ENCODE measurements at regions not wholly inside any gene's neighbourhood (a gene's known extent, or its start where the extent isn't known, plus 50 kb on each side); places are given as distances from the start of the nearest gene placed in this dataset.
"Not testable (repeated sequence)": the region's sequence is repeated elsewhere in the genome, so short reads cannot be mapped to it uniquely, and the experiment has no call there.

DNA sequence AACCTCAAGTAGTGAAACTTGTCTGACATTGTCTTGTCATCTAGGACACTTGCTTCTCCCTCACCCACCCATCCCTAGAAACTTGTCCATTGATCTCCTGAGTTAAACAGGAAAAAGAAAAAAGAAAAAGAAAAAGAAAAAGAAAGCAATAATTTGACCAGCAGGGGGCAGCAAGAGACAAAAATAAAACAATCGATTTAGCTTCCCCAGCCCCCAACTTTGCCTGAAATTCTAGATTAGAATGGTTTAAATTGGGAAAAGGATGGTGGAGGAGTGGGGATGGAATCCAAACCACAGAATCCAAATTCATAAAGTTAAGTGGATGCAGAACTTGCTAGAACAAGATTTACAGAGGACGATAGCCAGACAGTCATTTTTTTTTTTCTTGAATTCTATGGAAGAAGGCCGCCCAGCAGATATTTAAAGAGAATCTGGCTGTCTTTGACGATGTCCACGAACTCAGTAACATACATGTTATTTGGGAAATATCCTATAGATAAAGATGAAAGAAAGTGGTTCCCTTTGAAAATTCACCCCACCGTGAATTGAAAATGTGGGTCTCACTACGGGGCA lies 282.9 kb downstream of the USP46 start:
- DNase-seq: no peak

DNA sequence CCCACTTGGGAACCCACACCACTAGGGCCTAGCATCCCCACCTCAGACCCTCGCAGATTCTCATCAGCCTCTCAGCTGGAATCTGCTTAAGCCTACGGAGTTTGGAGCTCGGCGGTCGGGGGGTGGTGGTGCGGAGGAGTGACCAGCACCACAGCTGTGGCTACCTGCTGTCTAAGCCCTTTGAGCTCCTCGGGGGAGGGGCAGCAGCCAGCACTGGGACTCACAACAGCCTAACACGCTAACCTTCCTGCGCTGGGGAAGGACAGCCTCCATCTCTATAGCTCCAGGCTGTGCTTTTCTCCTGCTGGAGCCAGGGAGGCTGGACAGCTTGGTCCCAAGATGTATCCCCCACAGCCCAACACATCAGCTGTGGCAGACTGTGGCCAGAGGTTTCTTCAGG lies 281.5 kb downstream of the USP46 start:
- no peak for DNase-seq

DNA sequence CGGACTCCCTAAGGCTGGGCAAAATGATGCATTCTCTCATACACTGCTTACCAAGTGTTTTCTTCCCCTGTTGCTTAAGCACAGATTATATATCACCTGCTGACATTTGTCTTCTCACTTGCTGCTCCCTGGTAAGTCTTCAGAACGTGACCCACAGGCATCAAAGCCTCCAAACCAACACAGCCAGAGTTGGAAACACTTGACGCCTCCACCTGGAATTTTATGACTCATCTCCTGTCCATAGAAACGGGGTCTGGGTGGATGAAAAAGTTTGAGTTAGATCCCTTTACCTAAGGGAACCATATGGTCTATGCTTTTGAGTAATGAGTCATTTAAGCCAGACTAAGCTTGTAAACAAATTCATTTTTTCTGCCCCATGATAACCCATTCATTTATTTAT lies 251.6 kb downstream of the USP46 start:
- DNase-seq: no peak

DNA sequence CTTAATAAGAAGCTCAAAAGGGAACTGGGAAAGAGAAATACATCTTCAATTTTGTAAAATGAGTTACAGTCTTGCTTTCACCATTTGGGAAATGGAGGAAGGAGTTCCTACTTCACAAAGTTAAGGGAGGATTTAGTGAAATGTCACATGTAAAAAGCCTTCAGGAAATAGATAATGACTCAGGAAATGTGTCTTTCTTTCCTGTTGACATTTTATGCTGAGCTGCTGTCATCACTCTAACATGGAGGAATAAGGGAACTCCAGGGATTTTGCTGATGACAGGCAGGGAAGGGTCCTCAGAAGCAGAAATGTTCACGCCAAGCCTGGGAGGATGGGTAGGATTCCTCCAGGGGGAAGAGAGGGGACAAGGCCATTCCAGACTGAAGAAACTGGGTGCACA lies 251.1 kb downstream of the USP46 start:
- DNase-seq: no peak

DNA sequence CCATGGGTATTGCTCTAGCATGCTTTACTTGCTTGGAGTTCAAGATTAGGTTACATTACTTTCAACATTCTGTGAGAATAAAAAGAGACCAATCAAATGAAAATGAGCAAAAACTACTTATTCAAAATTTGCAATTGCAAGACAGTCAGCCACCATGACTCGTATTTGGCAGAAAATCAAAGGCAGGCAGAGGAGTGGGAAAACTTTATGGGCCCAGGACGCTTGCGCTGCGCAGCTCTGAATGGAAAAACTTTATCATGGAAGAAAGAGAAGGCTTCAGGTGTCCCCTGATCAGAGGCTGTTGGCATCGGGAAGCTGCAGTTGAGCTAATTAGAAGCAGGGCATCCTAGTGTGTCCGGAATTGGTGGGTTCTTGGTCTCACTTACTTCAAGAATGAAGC lies 250.6 kb downstream of the USP46 start:
- DNase-seq: no peak

DNA sequence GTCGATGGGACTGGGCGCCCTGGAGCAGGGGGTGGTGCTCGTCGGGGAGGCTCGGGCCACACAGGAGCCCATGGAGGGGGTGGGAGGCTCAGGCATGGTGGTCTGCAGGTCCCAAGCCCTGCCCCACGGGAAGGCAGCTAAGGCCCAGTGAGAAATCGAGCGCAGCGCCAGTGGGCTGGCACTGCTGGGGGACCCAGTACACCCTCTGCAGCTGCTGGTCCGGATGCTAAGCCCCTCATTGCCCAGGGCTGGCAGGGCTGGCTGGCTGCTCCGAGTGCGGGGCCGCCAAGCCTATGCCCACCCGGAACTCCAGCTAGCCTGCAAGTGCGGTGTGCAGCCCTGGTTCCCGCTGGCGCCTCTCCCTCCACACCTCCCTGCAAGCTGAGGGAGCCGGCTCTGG lies 249.3 kb downstream of the USP46 start:
- DNase-seq: not testable (repeated sequence)

DNA sequence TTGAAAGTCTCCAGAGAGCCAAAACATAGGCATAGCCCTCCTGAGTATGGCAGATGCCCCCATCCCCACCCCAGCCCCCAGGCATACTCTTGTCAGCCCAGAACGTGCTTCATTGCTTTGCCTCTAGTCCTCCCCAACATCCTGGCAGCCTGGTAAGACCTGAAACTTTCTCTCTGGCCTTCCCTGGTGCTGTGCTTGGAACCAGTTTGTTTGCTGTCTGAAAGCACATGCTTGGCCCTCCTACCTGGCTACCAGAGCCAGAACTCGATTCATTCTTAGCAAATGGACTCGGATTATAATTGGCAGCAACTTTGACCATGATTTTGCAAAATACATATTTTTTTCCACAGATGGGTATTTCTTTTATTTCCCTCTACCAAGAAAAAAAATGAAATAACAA lies 248.1 kb downstream of the USP46 start:
- DNase-seq: no peak

DNA sequence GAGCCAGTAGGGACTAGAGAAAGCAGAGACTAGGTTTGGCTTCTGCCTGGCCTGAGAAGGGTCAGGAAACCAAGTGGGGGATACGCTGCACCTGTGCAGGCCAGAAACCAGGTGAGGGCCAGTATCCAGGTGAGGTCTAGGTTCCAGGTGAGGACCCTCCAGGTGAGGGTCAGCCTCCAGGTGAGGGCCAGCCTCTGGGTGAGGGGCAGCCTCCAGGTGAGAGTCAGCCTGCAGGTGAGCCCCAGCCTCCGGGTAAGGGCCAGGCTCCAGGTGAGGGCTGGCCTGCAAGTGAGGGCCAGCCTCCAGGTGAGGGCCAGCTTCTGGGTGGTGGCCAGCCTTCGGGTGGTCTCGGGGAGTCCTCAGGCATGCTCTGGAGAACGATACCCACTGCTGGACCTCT lies 238.8 kb downstream of the USP46 start:
- DNase-seq: no peak

DNA sequence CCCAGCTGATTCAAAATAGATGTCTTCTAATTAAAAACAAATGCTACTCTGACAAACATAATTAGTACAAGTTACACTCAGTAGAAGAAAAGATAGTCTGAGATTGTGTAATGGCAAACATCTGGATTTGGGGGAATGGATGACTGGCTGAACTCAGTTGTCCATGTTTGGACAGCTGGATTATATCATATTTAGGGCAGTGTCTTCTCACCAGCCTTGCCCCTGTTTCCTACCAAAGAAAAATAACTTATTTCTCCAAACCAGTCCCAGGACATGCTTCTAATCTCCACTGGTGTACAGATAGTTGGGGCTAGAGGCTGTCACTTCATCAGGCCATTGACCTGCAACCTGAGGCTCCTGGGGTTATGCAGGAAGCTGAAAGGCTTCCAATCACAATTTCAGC lies 237.3 kb downstream of the USP46 start:
- DNase-seq: peak; percentile 2

DNA sequence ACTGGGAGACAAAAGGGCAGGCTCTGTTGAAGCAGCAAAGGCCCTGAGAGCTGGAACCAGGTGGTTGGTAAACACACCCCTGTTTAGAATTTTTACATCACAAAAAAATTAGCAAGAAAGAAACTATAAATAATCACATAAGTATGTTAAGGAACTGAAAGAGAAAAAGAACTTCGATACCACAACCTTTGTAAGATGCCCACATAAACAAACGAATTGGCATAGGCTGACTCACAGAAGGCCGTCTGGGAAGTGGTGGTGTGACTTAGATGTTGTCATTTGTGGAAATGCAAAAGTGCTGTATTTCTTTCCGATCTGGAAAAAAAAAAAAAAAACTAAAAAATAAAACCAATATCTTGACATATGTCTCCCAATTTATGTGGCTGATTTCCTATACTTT lies 235.1 kb downstream of the USP46 start:
- DNase-seq: no peak

DNA sequence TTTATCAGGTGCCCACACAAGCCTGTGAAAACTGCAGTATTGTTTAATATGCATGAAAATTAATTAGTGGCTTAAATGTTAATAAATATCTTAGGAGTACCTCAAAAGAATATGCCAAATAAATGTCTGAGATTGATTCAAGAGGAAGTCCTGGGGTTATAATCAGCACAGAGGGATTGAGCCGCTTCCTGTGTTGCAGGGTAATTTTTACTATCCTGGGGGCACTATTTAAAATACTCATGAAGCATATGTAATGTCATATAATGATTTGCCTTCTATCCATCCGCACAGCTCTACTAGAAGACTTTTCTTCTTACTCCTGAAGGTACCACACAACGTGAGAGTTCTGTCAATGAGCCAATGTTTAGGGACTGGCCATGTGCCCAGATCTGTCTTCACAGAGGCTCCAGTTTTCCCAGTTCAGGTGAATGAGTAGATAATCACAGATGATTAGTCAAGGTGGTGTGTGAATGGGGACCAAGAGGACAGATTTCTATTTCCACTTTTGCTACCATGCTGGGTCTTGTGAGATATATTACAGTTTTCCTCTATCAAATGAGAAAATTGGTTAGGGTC lies 233.3 kb downstream of the USP46 start:
- no peak for DNase-seq

DNA sequence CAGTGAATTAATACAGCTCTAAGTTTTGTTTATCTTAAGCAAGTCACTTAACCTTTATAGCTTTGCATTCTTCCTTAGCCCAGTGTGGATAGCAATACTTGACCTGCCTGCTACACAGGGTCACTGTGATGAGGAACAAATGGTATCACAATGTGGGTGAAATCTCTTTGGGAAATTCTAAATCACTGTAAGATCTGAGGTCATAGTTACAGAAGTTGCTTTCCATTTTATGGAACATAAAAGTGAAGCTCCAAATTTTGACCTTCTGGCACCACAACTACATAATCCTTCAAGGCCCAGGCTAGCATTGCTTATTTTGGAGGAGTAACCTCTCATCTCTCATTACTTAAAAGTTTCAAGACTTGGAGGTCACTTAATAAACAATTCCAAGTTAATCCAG lies 227.7 kb downstream of the USP46 start:
- no peak for DNase-seq

DNA sequence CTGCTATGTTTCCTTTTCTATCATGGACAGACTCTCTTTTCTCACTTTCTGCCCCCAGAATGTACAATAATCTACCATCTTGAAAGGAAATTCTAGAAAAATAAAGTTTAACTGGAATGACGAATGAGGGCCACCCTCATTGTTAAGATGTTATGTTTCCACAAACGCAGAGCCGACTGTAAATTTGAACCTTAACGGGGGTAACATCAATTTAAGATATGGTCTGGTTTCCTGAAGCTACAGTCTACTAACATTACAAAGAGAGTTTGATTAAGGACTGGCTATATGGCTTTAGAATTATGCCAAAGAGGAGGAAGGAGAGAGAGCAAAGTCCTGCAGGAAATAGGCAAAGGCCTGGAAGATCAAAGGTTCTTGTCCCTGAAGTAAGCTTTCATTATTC lies 227.2 kb downstream of the USP46 start:
- DNase-seq: no peak

DNA sequence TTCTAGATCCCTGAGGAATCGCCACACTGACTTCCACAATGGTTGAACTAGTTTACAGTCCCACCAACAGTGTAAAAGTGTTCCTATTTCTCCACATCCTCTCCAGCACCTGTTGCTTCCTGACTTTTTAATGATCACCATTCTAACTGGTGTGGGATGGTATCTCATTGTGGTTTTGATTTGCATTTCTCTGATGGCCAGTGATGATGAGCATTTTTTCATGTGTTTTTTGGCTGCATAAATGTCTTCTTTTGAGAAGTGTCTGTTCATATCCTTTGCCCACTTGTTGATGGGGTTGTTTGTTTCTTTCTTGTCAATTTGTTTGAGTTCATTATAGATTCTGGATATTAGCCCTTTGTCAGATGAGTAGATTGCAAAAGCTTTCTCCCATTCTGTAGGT lies 216.6 kb downstream of the USP46 start:
- not testable (repeated sequence) for DNase-seq

DNA sequence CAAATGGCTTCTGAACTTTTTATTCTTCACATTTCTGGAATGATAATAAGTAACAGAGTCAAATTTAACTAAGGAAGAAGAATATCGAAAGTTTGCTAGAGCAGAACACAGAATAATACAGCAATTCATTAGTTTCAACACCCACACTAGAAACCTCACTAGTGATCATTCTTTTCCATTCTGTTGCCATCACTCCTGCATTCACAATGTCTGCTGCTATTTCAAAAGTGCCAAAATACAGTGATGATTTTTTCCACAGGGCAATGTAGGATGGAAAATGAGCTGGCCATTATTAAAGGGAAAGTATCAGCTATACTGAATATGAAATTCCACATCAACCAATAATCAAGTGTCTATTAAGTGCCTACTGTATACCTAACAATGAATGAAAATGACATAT lies 186.7 kb downstream of the USP46 start:
- DNase-seq: no peak

DNA sequence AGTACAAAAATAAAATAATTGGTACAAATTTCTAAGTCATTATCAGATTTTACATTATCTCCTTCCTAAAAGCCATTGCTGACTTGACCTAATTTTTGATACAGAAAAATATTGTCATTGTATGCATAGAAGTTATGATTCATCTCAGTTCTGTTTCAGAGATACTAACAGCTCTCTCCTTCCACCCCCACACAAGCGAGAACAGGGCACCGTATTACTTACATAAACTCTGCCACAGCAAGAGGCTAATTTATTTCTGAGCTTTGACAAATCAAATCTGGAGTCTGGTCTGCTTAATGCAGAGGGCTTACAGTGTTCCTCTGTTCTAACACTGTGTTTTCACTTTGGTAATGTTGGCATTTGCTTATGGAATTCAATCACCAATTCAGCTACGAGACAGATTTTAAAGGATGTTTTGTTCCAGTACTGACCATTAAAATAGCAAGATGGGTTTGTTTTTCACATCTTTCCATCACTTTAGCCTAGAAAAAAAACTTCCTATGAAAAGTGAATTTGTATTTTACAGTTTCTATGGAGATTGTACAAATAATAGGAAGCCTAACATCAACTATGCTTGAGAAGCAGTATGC lies 181.8 kb downstream of the USP46 start:
- DNase-seq: no peak

DNA sequence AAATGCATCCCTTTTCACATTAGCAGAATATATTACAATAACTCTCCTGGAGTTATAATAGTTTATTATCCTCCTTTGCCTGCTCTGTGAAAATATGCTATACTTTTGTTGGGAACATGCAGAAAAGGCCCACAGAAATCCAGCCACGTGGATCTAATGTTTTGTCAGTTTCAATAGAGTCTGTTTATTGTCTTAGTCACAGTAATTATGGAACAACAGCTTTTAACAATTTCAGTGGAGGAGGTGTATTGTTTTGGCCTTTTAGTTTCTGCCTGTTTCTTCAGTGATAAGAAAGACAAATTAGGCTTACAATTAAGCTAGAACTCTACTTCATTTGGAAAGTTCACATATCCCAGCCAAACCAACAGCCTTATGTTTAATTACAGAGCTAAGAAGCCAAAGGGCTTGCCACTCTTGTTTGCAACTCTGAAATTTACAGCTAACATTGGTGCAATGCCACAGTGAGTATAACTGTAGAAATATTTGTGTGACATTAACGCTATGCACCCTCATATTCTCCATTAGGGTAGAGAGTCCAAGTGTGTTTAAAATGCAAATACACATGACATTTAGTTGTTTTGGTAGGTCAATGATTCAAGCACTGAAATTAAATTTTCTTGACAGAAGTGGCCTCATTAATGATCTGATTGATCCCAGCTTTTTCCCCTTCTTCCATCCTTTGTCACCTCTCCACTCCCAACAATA lies 175.8 kb downstream of the USP46 start:
- no peak for DNase-seq

DNA sequence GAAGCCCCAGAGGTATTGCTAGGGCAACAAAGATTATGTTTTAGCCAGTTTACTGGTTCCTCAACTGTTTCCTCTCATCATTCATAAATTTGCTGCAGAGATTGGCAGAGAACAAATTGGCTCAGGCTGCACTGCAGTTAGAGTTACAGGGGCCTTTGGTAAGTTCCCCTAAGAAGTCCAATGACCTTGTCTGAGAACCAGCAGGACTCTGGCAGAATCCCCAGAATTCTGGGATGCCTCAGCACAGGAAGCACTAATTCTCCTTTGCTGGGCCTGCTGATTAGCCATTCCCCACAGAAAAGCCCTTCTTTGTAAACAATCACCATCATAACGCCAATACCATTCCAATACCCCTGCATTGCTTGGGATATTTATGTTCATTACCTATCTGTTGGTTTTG lies 151.3 kb downstream of the USP46 start:
- no peak for DNase-seq

DNA sequence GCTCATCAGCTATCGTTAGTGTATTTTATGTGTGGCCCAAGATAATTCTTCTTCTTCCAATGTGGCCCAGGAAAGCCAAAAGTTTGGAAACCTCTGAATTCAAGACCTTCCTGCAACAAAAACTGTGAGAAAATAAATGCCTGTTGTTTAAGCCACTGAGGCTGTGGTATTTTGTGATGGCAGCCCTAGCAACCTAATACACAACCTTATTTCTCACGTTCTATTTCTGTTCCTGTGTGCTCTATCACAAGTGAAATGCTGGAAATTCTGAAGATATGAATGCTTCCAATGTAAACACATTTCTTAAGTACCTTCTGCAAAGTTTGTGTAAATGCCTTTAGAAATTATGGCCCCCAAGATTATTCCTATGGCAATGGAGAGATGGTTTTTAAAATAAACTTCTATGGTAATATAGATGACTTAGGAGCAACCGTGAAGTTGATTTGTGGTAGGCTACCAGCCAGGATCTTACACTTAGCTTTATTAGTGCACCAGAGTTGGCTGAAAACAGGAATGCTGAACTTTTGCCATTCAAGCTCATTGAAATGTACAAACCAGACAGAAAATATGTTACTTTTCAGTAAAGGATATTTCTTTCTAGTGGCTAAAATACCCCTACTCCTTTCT lies 148.0 kb downstream of the USP46 start:
- no peak for DNase-seq

DNA sequence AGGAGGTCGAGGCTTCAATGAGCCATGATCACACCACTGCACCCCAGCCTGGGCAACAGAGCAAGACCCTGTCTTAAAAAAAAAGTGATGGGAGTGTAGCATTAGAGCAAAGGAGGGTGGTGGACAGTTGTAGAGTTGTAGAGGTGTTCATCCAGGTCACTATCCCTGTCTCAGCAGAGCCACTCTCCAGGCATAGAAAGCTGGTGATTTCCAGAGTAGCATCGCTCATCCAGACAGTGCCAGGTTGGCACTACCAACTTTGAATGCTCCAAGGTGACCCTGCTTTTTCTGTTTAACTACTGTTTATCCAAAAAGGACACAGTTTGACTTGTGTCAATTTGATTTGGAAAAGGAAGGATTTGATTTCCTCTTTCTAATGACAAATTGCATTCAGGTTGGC lies 147.3 kb downstream of the USP46 start:
- DNase-seq: no peak

DNA sequence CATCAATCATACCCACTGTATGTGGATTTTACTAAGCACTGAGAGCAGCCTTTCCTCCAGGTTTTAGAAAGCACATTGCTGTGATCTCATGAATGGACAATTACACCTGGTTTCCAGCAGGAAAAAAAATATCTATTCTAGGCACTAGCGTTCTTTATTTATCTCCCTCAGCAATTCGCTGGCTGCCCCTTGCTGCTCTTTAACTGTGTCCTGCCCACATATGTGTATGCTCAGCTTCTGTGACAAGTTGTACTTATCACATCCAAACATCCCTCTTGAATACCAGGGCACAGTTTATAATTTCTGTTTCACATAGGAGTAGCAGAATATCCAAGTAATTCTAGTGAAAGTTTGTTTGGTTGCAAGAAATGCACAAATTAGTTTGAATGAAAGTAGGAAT lies 146.8 kb downstream of the USP46 start:
- no peak for DNase-seq

DNA sequence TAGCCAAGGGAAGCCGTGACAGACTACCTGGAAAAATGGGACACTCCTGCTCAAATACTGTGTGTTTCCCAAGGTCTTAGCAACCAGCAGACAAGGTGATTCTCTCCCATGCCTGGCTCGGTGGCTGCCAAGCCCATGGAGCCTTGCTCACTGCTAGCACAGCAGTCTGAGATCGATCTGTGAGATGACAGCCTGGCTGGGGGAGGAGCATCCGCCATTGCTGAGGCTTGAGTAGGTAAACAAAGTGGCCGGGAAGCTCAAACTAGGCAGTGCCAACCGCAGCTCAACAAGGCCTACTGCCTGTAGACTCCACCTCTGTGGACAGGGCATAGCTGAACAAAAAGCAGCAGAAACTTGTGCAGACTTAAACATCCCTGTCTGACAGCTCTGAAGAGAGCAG lies 137.0 kb downstream of the USP46 start:
- DNase-seq: not testable (repeated sequence)

DNA sequence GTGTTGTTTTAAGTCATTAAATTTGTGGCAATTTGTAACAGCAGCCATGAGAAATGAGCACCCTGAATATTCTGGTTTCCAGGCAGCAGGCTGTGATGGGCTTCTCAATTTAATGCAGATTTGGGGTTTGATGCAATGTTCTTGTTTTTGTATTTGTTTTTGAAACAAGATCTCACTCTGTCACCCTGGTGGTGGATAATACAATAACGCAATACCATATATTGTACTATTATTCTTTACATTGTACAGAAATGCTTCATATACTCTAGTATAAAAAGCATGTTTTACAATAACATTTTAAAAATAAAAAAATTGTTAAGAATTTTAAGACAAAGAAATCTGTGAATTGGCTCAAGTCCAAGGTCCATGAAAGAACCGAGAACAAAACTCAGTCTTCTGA lies 129.1 kb downstream of the USP46 start:
- no peak for DNase-seq

DNA sequence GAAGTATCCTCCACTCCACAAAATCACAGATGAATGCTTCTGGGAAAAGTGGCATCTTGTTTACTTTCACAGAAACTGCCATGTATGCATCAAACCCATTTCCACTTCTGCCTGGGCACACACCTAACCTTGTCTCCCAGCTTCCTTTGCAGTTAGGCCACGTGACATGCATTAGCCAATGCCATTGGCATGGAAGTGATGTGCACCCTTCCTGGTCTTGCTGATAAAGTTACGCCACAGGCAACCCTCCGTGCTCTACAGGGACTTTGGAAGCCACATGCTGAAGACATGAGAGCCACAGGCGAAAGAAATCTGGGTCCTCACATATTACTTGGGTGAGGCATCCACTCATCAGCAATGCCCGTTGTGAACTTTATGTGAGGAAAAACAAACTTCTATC lies 123.3 kb downstream of the USP46 start:
- no peak for DNase-seq
